Endodermal cell (in vitro differentiated cells): ENCODE measurements at regions not wholly inside any gene's neighbourhood (a gene's known extent, or its start where the extent isn't known, plus 50 kb on each side); places are given as distances from the start of the nearest gene placed in this dataset.
"Not testable (repeated sequence)": the region's sequence is repeated elsewhere in the genome, so short reads cannot be mapped to it uniquely, and the experiment has no call there.

ENCODE experiments used
- DNase-seq: peaks from one replicate; pipeline ENCODE4 v3.0.0-alpha.2; 2017
- H3K27ac ChIP-seq: 2 replicates; pipeline ENCODE4 v1.5.1; 2013; ENCODE audit warnings: mild to moderate bottlenecking, low read depth, low read length, moderate library complexity
- H3K27me3 ChIP-seq: 2 replicates; pipeline ENCODE4 v1.6.1; 2013; ENCODE audit warnings: mild to moderate bottlenecking, low read length, moderate library complexity; ENCODE audit not compliant: insufficient read depth, control insufficient read depth, poor library complexity, severe bottlenecking
- H3K36me3 ChIP-seq: 2 replicates; pipeline ENCODE4 v1.7.0; 2013; ENCODE audit warnings: mild to moderate bottlenecking, low read length, moderate library complexity; ENCODE audit not compliant: control insufficient read depth, insufficient read depth
- H3K4me1 ChIP-seq: one replicate; pipeline ENCODE4 v1.7.0; 2013; ENCODE audit warnings: low read length; ENCODE audit not compliant: control insufficient read depth, insufficient read depth
- H3K4me3 ChIP-seq: 2 replicates; pipeline ENCODE4 v1.5.1; 2013; ENCODE audit warnings: mild to moderate bottlenecking, low read length, moderate library complexity
- H3K9ac ChIP-seq: 2 replicates; pipeline ENCODE4 v1.6.1; 2013; ENCODE audit warnings: mild to moderate bottlenecking, low read length, moderate library complexity; ENCODE audit not compliant: poor library complexity, severe bottlenecking; ENCODE audit errors: extremely low read depth
- H3K9me3 ChIP-seq: 2 replicates; pipeline ENCODE4 v1.6.1; 2013; ENCODE audit warnings: mild to moderate bottlenecking, low read length, moderate library complexity; ENCODE audit not compliant: control insufficient read depth
- H3K27ac Mint-ChIP-seq: 2 replicates; pipeline ENCODE4 v1.8.0; 2020; ENCODE audit warnings: mixed read lengths
- H3K27me3 Mint-ChIP-seq: 2 replicates; pipeline ENCODE4 v1.8.0; 2021; ENCODE audit warnings: mild to moderate bottlenecking, mixed read lengths; ENCODE audit not compliant: insufficient read depth
- H3K36me3 Mint-ChIP-seq: 2 replicates; pipeline ENCODE4 v1.8.0; 2020; ENCODE audit warnings: low read depth, mixed read lengths
- H3K4me1 Mint-ChIP-seq: 2 replicates; pipeline ENCODE4 v1.8.0; 2020; ENCODE audit warnings: mixed read lengths
- H3K4me3 Mint-ChIP-seq: 2 replicates; pipeline ENCODE4 v1.8.0; 2020; ENCODE audit warnings: mild to moderate bottlenecking, moderate library complexity, mixed read lengths
- H3K9me3 Mint-ChIP-seq: 2 replicates; pipeline ENCODE4 v1.8.0; 2020; ENCODE audit warnings: mild to moderate bottlenecking, mixed read lengths
- CTCF ChIP-seq: fragments of 200-600 bp; sonication (generic); conservative IDR thresholded peaks from 2 replicates; pipeline ENCODE4 v1.5.0; 2021; ENCODE audit warnings: antibody characterized with exemption, mild to moderate bottlenecking
- WGBS, 2 experiments: methylation state at CpG; one replicate each; pipeline versions ENCODE4 v1.1.5 to v1.1.7; 2013; ENCODE audit warnings: missing lambda C conversion rate in 2 of 2, mixed read lengths in 1 of 2; ENCODE audit not compliant: insufficient coverage in 1 of 2, insufficient read length in 1 of 2; 5-methylcytosine and 5-hydroxymethylcytosine counted together

GRCh38 chr1:189313488-189313887, 1164.2 kb downstream of the BRINP3 start:
- Histone ChIP-seq H3K27me3 (no peaks in the 10 kb centered on the region), H3K4me3 (no peak overlapping the region), H3K9ac (no peak overlapping the region), H3K9me3 (no peaks in the 10 kb centered on the region), H3K27ac (no peak overlapping the region), H3K36me3 (no peaks in the 10 kb centered on the region), H3K4me1 (peaks cover 6% of the 10 kb centered on the region)
- Mint-ChIP-seq H3K4me1 (peaks cover 29% of the 10 kb centered on the region), H3K36me3 (no peaks in the 10 kb centered on the region), H3K4me3 (no peak overlapping the region), H3K27me3 (no peaks in the 10 kb centered on the region), H3K9me3 (no peaks in the 10 kb centered on the region), H3K27ac (peak overlapping the region; percentile 48)
- TF ChIP-seq CTCF = no peak
- DNase-seq = no peak
- WGBS, 2 experiments = 89% methylated on average over 2 of the region's 2 CpGs; no CpG with 5 or more reads in 1 of the 2 experiments

GRCh38 chr1:189315035-189315901, 1162.4 kb downstream of the BRINP3 start:
- no peak for DNase-seq
- Histone ChIP-seq H3K4me3 (no peak overlapping the region), H3K27ac (no peak overlapping the region), H3K4me1 (peaks cover 6% of the 10 kb centered on the region), H3K9ac (no peak overlapping the region), H3K36me3 (no peaks in the 10 kb centered on the region), H3K9me3 (no peaks in the 10 kb centered on the region), H3K27me3 (no peaks in the 10 kb centered on the region)
- 75 to 80% methylated on average over 1 to 3 of the region's 4 CpGs for WGBS, 2 experiments
- H3K27me3 Mint-ChIP-seq = no peaks in the 10 kb centered on the region
- no peak overlapping the region for H3K4me3 Mint-ChIP-seq
- H3K9me3 Mint-ChIP-seq = no peaks in the 10 kb centered on the region
- TF ChIP-seq CTCF = no peak
- H3K27ac Mint-ChIP-seq = no peak overlapping the region
- no peaks in the 10 kb centered on the region for H3K36me3 Mint-ChIP-seq
- peaks cover 29% of the 10 kb centered on the region for H3K4me1 Mint-ChIP-seq

- Histone ChIP-seq H3K9ac (no peak overlapping the region), H3K9me3 (no peaks in the 10 kb centered on the region), H3K27ac (no peak overlapping the region), H3K36me3 (no peaks in the 10 kb centered on the region), H3K4me3 (no peak overlapping the region), H3K27me3 (no peaks in the 10 kb centered on the region), H3K4me1 (no peaks in the 10 kb centered on the region)
- WGBS, 2 experiments = 100% methylated on average over 1 of the region's 3 CpGs; no CpG with 5 or more reads in 1 of the 2 experiments
- H3K9me3 Mint-ChIP-seq = peaks cover 6% of the 10 kb centered on the region
- no peaks in the 10 kb centered on the region for H3K27me3 Mint-ChIP-seq
- no peak for DNase-seq
- no peak for TF ChIP-seq CTCF
- H3K27ac Mint-ChIP-seq = no peak overlapping the region
- no peaks in the 10 kb centered on the region for H3K36me3 Mint-ChIP-seq
- no peaks in the 10 kb centered on the region for H3K4me1 Mint-ChIP-seq
- H3K4me3 Mint-ChIP-seq = no peak overlapping the region
Measured at GRCh38 chr1:189323091-189323490, 1154.6 kb downstream of the BRINP3 start.

GRCh38 chr1:189331071-189331470, 1146.6 kb downstream of the BRINP3 start:
- not testable (repeated sequence) for H3K27ac ChIP-seq, H3K27ac Mint-ChIP-seq, H3K36me3 ChIP-seq, H3K9me3 ChIP-seq, DNase-seq, H3K27me3 Mint-ChIP-seq, H3K4me3 Mint-ChIP-seq, H3K4me1 ChIP-seq, H3K4me1 Mint-ChIP-seq, H3K4me3 ChIP-seq, H3K36me3 Mint-ChIP-seq, H3K27me3 ChIP-seq, H3K9ac ChIP-seq
- 88 to 92% methylated on average over 9 to 13 of the region's 13 CpGs for WGBS, 2 experiments
- peaks cover 23% of the 10 kb centered on the region for H3K9me3 Mint-ChIP-seq
